ENCODE measurements at regions not wholly inside any gene's neighbourhood (a gene's known extent, or its start where the extent isn't known, plus 50 kb on each side); places are given as distances from the start of the nearest gene placed in this dataset.

- no peak for DNase-seq
Measured at GRCh38 chr6:119620846-119621555, 271.4 kb upstream of the MAN1A1 start.

- DNase-seq, result no peak
Measured at GRCh38 chr6:119614138-119614537, 264.6 kb upstream of the MAN1A1 start.

- DNase-seq, result no peak
Measured at GRCh38 chr6:119612911-119613381, 263.4 kb upstream of the MAN1A1 start.

- DNase-seq, result no peak
Measured at GRCh38 chr6:119612176-119612891, 262.8 kb upstream of the MAN1A1 start.

GRCh38 chr6:119610754-119611153, 261.2 kb upstream of the MAN1A1 start:
- DNase-seq, result no peak

- no peak for DNase-seq
Measured at GRCh38 chr6:119610265-119610664, 260.7 kb upstream of the MAN1A1 start.

- DNase-seq, result no peak
Measured at GRCh38 chr6:119609865-119610264, 260.3 kb upstream of the MAN1A1 start.

- DNase-seq, result no peak
Measured at GRCh38 chr6:119608994-119609393, 259.4 kb upstream of the MAN1A1 start.

GRCh38 chr6:119604124-119604523, 254.6 kb upstream of the MAN1A1 start:
- no peak for DNase-seq

- DNase-seq, result no peak
Measured at GRCh38 chr6:119603501-119603900, 253.9 kb upstream of the MAN1A1 start.

GRCh38 chr6:119602215-119603178, 252.9 kb upstream of the MAN1A1 start:
- no peak for DNase-seq

- DNase-seq, result no peak
Measured at GRCh38 chr6:119598883-119599282, 249.3 kb upstream of the MAN1A1 start.

GRCh38 chr6:119594907-119595306, 245.3 kb upstream of the MAN1A1 start:
- DNase-seq, result no peak

- no peak for DNase-seq
Measured at GRCh38 chr6:119591235-119591634, 241.7 kb upstream of the MAN1A1 start.

GRCh38 chr6:119590066-119590465, 240.5 kb upstream of the MAN1A1 start:
- no peak for DNase-seq

- no peak for DNase-seq
Measured at GRCh38 chr6:119587537-119587936, 238.0 kb upstream of the MAN1A1 start.

- no peak for DNase-seq
Measured at GRCh38 chr6:119586250-119586882, 236.8 kb upstream of the MAN1A1 start.

GRCh38 chr6:119584088-119584487, 234.5 kb upstream of the MAN1A1 start:
- DNase-seq, result no peak

- DNase-seq, result no peak
Measured at GRCh38 chr6:119581220-119581619, 231.7 kb upstream of the MAN1A1 start.

- DNase-seq, result no peak
Measured at GRCh38 chr6:119575721-119576120, 226.2 kb upstream of the MAN1A1 start.

- no peak for DNase-seq
Measured at GRCh38 chr6:119568580-119568979, 219.0 kb upstream of the MAN1A1 start.

- no peak for DNase-seq
Measured at GRCh38 chr6:119566546-119567260, 217.1 kb upstream of the MAN1A1 start.
